ENCODE measurements at regions not wholly inside any gene's neighbourhood (a gene's known extent, or its start where the extent isn't known, plus 50 kb on each side); places are given as distances from the start of the nearest gene placed in this dataset.
"Not testable (repeated sequence)": the region's sequence is repeated elsewhere in the genome, so short reads cannot be mapped to it uniquely, and the experiment has no call there.

DNA sequence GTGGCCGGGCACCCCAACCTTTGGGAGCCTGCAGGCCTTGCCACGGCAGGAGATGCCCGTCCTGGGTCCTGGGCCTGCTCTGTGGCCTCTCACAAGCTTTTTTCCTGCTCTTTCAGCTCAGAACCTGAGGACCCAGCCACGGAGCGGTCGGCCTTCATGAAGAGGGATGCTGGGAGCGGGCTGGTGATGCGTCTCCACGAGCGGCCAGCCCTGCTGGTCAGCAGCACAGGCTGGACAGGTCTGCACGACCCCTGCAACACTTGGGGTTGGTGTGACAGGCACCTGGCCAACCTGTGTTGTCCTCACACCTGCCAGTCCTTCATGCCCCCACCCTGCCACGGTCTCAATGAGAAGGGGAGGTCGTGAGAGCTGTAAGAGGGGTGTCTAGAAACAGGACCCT lies 170.0 kb downstream of the ADRA2C start:
- no peak for DNase-seq

DNA sequence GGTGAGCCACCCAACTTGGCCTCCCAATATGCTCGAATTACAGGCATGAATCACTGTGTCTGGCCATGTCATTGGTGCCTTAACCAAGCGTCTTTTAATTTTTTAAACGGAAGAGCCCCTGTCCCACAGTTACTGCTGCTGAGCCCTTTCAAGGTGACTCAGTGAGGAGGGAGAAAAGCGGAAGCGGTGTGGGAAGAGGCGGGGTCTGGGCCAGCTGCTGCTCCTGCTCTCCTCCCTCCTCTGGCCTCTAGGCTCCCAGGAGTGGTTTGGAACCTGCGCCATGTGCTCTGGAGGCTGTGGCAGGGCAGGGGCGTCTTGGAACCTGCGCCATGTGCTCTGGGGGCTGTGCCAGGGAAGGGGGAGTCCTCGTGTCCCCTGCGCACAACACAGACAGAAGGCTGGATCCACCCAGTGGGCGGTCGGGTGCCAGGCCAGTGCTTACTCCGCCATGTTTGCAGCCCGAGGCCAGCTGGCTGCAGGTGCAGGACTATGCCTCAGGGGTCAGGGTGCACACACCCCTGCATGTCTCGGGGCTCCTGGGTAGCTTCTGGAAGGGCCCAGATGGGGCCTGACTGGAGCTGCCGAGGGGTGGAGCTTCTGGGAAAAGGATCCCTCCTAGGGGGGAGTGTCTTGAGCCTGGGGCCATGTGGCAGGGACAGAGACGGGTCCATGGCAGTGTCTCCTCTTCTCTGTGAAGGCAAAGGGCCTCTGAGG lies 171.8 kb downstream of the ADRA2C start:
- DNase-seq, result not testable (repeated sequence)

DNA sequence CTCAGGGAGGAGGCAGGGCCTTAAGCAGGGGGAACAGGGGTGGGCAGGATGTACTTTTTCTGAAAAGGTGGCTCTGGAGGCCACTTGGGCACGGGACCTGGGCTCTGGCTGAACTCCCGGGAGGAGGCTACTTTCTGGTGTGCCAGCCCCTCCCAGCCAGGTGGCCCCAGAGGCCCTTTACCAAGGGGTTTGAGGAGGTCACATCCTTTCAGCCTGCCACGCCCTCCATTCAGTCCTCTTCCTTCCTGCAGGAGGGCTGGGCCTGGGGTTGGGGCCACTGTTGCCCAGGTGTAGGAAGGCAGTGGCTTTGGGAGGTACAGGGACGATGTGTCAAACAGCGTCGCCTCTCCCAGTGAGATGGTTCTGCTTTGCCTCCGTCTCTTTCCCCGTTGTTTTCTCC lies 172.5 kb downstream of the ADRA2C start:
- not testable (repeated sequence) for DNase-seq

DNA sequence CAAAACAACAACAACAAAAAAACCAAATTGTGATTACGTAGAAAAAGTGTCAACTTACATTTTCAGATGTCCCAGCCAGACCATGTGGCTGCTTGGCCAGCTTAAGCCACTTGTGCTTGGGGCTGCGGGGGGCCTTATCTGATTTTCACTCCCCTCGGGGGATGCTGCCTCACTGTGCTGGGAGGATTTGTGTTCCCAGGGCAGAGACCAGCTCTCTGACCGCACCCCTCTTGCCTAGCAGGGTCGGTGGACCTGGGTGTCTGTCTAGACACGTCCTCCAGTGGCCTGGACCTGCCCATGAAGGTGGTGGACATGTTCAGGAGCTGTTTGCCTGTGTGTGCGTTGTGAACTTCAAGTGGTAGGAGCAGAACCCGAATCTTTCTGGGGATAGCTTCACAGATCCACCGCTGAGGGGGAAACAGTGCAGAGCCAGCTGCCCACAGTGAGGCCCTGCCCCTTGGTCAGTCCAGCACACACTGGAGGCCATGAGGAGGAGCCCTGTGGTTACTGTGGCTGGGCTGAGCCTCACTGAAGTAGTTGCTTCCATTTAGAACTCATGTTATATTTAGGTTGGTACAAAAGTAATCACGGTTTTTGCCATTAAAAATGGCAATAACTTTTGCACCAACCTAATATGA lies 173.9 kb downstream of the ADRA2C start:
- DNase-seq, result not testable (repeated sequence)

DNA sequence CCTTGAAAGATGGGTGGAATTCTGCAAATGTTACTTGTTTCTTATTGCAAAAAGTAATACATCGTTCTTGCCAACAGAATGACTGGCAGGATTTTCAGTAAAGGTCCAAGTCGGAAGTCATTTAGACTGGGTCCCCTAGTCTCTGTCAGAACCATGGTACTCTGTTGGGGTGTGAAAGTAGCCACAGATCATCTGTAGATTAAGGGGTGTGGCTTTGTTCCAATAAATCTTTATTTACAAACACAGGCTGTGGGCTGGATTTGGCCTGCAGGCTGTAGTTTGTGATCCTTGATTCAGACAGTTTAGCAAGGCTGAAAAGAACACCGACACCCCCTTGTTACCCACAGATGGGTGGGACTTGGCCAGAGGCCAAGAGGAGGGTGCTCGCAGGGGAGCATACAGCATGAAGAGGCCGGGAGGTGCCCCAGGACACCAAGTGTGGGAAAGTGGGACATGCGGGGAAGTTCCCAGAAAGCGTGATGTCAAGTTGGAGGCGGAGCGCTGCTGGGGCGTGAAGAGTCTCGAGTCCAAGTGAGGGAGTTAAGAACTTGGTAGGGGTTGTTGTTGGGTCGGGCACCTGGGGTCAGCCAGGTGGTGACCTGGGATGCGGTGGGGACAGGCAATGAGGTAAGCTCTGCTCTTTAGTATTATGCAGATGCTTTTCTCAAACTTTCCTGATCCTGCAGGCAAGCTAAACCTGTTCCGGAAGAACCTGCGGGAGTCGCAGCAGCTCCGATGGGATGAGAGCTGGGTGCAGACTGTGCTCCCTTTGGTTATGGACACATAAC lies 175.7 kb downstream of the ADRA2C start:
- not testable (repeated sequence) for DNase-seq

DNA sequence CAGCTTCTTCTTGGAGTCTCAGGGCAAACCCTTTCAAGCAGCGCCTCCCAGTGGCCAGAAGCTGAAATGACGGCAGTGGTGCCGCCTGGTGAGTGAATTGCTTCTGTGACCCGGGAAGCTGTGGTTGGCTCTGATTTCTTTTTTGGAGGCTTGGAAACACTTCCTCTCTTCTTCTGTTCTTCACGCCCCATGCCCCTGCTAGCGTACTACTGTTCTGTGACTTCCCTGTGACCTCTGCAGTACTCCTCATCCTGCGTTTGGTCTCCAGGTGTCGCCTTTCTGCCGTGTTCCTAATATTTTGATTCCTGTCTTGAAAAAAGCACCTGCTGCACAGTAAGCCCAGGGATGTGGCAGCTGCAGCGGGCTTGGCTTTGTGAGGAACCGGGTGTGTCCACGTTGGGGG lies 176.4 kb downstream of the ADRA2C start:
- peak; percentile 41 for DNase-seq

DNA sequence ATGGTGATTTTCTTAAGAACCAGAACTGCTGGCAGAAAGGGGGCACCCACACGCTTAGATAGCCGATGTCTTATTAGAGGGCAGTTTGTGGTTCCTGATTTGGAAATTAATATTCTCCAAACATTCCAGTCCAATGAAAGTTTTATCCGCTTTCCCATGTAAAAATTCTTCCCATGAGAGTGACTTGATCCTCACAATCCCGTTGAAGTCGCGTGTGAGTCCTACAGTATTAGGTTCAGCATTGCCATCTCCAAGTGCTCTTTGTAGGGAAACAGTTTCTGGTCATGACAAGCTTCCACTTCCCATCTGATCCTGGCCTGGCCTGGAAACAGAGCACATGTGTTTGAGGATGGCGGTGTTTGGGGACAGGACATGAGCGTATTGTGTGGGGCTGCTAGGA lies 176.9 kb downstream of the ADRA2C start:
- not testable (repeated sequence) for DNase-seq

DNA sequence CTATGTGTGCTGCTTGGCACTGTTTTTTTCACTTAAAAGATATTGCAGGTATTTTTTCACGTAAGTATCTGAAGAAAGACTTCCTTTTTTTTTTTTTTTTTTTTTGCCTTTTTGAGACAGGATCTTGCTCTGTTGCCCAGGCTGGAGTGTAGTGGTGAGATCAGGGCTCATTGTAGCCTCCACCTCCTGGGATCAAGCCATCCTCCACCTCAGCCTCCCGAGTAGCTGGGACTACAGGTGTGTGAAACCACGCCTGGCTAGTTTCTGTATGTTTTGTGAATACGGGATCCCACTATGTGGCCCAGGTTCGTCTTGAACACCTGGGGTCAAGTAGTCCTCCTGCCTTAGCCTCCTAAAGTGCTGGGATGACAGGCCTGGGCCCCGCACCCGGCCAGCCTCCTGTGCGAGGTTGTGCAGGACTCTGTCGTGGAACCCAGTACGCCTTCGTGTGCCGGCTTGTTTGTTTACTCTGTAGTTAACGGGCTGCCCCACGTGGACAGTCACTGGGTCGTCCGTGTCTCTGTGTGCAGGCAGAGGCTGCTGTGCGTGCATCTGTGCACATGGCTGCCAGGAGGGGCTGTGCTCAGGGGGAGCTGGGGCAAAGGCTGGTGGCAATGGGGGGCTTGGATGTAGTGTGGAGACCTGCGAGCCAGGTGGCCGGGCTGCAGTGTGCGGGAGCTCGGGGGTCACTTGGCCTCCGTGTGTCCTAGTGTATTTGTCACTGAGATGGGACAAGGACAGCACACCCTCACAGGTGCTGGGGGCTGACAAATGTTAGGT lies 179.5 kb downstream of the ADRA2C start:
- no peak for DNase-seq

DNA sequence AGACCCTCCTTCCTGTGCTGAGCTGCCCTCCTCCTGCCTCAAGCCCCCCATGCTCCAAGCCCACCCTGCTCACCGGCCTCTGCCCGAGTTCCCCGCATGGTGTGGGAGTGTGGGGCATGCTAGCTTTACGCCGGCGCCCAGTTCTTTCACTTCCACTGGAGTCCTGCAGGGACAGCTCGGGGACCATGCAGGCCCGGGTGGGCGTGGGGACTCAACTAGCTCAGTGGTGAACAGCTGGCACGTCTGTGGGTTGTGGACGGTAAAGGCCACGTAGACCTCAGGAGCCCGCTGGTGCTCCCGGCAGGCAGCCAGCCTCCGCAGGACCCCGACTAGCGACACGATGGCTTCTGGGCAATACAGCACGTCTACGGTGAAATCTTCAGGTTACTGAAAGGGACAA lies 180.4 kb downstream of the ADRA2C start:
- DNase-seq, result not testable (repeated sequence)

DNA sequence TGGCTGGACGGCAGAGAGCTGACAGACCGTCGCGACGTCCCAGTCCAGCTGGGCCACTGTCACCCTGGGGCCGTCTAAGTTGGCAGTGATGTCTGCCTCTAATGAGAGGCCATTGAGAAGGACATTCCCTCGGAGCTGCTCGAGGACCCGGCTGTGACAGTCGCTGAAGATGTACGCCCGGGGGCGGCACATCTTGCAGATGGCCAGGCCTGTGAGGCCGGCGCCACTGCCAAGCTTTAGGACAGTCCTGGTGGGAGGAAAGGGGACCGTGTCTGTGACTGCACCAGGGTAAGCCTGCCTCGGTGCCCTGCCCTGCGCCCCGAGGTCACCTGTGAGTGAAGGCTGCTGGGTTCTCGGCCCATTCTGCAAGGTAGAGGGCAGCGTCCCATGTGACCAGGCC lies 181.6 kb downstream of the ADRA2C start:
- not testable (repeated sequence) for DNase-seq

DNA sequence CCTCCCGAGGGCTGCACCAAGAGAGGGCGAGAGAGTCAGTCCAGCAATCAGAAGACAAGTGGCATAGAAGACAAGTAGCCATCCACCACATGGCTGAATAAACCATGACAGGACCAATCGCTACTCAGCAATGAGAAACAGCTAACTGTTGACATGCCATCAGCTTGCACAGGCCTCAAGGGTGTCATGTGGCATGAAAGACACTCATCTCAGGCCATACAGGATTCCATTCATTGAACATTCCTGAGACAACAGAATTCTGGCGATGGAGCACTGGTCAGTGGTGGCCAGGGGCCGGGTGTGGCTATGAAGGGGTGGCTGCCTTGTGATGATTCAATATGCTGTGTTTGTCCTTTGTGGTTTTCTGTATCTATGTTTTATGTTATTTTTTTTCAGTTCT lies 182.0 kb downstream of the ADRA2C start:
- not testable (repeated sequence) for DNase-seq

DNA sequence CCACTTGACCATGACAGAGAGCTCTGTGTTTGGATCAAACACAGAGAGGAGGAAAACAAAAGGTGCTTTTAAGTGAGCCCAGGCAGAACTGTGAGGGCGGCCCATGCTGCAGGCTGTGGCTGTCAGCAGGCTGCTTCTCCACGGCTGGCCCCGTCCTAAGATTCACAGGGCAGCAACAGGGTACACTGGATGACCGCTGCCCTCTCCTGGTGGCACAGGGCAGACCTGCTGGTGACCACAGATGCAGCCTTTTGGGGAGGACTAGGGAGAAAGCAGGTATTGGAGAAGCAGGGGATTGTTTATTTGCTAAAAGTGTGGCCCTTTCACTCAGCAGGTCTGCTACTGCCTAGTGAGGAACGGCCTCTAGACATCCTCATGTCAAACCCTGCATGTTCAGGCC lies 183.7 kb downstream of the ADRA2C start:
- not testable (repeated sequence) for DNase-seq

DNA sequence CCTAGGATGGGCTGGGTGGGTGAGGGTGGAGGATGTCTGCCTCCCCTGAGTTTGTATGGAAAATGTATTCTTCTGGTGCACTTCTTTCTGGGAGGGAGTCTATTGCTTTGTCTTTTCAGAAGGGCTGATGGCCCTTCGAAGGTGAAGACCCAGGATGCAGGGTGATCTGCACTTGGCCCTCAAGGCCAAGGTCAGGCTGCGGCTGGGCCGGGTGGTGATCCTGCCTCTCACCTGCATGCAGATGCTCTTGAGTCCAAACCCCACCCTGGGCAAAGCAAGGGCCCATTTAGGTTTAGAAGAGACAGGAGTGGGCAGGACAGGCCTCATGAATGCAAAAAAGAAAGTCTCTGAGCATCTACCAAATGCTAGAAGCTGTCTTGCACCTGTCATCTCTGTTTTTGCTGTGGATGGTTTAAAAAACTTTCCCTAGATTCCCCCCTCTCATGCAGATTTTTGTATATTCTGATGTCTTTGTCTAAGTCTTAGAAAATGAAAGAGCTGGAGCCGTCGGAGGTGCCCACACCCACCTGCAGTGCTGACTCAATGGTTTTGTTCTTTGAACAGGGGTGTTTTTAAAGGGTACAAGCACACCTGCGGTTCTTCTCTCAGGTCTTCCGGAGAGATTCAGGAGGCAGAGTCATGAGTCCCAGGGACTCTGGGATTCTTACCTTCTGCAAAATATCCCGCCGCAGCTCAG lies 186.4 kb downstream of the ADRA2C start:
- not testable (repeated sequence) for DNase-seq

DNA sequence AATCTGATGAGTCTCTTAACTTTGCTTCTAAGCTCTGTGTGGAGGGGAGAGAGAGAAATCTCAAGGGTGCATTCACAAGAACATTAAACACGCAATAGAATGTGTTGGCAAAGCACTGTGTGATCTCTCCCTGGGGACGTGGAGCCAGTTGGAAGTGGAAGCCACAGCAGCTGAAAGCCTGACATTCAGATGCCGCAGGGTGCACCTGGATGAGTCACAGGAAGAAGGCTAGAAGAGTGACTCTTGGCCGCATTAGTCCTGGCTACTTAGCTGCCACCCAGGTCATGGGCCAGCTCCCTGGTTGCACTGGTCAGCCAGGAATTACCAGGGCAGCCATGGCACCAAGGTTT lies 186.9 kb downstream of the ADRA2C start:
- not testable (repeated sequence) for DNase-seq

DNA sequence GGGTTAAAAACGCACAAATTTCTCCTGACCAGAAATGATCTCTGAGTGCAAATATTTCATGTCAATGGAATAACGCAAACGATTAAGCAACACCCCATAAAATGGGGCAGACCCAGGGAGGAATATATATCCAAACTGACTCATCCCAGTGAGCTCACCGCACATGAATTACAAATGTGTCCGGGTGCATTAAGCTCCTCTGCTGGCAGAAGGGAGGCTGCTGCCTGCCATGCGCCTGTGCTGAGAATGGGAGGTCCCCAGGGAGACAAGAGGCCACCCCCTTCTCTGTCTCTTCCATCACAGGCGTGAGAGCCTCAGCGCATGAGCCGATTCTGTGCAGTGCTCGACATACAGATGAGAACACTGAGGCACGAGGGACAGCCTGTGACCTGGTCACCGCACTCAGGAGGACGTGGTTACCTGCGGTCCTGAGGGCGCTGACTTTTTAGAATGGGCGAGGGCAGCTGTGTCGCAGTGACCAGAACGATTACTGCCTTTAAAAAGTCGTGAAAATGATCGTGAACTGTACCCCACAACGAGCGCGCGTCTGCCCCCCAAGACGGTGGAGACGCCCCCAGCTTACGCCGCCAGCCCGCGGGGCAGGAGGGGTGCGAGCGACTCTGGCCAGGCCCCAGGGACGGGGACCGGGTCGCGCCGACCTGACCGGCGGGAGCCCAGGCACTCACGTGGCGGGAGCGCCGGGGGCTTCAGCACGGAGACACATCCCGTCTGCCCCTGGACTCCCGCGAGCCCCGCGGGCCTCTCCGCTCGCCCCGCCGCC lies 188.5 kb downstream of the ADRA2C start:
- not testable (repeated sequence) for DNase-seq

DNA sequence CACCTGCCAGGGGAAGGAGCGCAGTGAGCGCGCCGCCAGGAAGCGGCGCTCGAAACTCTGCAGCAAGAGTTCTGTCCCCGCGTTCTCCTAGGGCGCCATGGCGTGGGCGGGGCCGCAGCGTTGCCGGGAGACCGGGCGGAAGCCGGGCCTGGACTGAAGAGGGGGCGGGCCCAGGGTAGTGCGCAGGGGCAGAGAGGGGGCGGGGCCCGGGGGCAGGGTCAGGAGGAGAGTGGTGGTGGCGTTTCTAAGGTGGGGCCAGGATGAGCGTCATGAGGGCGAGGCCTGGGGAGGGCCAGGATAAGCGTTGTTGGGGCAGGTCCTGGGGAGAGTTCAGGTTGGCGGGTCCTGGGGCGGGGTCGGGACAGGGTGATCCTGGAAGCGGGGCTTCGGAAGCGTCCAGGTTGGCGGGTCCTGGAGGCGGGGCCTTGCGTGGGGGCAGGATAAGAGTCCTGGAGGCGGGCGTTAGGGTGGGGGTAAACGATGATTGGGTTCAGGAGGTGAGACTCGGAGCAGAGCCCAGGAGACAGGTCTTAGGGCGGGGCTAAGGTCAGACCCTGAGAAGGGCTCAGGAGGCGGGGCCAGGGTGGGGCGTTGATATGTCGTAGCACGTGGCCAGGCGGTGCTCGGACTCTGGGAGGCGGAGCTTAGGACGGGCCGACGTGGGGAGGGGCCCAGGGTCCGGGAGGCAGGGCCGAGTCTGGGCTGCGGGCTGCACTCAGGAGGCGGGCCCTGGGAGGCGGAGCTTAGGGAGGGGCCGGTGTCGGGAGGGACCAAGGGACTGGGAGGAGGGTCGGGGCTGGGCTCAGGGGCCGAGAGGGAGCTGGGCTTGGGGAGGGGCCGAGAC lies 189.4 kb downstream of the ADRA2C start:
- DNase-seq, result peak; percentile 59

DNA sequence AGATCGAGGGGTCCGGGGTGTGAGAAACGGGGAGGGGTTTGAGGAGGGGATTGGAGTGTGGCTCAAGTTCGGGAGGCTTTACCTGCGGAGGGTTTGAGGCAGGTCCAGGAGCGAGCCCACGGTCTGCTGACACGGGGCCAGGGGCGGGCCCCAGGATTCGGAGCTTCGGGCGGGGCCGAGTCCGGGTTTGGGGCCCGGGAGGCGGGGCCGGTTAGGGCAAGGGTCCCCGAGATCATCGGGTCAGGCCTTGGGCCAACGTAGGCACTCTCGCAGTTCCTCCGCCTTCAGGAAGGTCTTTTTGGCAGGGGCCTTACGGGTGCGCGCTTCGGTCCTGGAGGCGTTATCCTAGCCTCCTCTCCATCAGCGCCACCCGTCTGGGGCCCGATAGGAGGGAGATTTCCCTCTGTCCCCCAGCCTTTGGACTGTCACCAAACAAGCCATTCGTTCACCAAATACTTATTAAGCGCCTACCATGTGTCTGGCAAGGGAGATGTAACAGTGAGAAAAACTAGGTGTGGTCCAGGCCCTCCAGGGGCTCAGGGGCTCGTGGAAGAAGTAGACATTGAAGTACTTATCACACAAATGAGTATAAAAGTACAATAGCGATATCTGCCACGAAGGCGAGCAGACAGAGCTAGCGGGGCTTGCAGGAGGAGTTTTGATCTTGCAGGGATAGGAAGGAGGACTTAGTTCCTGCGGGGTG lies 190.1 kb downstream of the ADRA2C start:
- DNase-seq, result not testable (repeated sequence)

DNA sequence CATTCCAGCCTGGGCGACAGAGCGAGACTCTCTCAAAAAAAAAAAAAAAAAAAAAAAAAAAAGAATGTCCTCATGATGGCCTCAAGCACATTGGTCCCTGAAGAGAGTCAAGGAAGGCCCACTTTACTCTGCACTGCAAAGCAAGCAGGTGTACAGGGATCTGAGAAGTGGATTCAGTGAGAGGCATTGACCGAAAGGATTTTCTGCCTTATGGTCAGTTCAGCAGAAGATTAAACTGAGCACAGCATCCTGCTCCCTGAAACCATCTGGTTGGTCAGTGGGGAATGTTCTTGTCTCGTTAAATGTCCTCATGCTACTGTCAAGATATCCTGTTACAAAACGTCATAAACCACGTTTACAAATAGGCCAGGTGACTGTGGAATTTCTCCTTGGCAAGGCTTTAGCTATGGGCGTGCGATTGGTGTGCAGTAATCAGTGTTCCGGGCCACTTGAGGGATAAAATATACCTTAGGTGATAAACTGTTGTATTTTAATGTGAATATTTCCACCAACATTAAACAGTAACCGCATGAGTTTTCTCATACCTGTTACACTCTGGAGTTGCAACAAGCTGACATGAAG lies 195.0 kb downstream of the ADRA2C start:
- not testable (repeated sequence) for DNase-seq

DNA sequence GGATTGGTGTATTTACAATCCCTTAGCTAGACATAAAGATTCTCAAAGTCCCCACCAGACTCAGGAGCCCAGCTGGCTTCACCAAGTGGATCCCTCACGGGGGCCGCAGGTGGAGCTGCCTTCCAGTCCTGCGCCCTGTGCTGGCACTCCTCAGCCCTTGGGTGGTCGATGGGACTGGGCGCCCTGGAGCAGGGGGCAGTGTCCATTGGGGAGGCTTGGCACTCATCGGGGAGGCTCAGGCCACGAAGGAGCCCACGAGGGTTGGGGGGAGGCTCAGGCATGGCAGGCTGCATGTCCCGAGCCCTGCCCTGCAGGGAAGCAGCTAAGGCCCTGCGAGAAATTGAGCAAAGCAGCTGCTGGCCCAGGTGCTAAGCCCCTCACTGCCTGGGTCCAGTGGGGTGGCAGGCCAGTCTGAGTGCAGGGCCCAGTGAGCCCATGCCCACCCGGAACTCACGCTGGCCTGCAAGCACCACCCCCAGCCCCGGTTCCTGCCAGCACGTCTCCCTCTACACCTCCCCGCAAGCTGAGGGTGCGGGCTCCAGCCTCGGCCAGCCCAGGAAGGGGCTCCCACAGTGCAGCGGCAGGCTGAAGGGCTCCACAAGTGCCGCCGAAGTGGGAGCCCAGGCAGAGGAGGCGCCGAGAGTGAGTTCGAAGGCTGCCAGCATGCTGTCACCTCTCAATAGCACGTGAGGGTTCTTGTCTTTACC lies 198.5 kb downstream of the ADRA2C start:
- not testable (repeated sequence) for DNase-seq
